ENCODE measurements at regions not wholly inside any gene's neighbourhood (a gene's known extent, or its start where the extent isn't known, plus 50 kb on each side); places are given as distances from the start of the nearest gene placed in this dataset.

GRCh38 chr3:152770296-152770695, 64.6 kb upstream of the P2RY1 start:
- TF ChIP-seq FOXM1 (IDR thresholded peaks at IDR 0.05; ENCODE audit: borderline replicate concordance, low read depth) (no peak), NFIC (IDR thresholded peaks at IDR 0.05) (no peak), REST (IDR thresholded peaks at IDR 0.05; ENCODE audit: low read depth) (no peak), CREB1 (IDR thresholded peaks at IDR 0.05; ENCODE audit: low read depth) (no peak), ZBTB7A (IDR thresholded peaks at IDR 0.05; ENCODE audit: low read depth) (no peak), TEAD4 (IDR thresholded peaks at IDR 0.05) (no peak), EP300 (IDR thresholded peaks at IDR 0.05; ENCODE audit: borderline replicate concordance) (no peak)

GRCh38 chr3:152771120-152771519, 63.8 kb upstream of the P2RY1 start:
- no peak for TF ChIP-seq YY1 (IDR thresholded peaks at IDR 0.05; ENCODE audit: low read depth)
- TF ChIP-seq TEAD4 (IDR thresholded peaks at IDR 0.05) = no peak
- TF ChIP-seq CREB1 (IDR thresholded peaks at IDR 0.05; ENCODE audit: low read depth) = no peak
- TF ChIP-seq TCF12 (IDR thresholded peaks at IDR 0.05; ENCODE audit: low read depth) = no peak
- no peak for TF ChIP-seq RAD21 (IDR thresholded peaks at IDR 0.05; ENCODE audit: low read depth)
- no peak for TF ChIP-seq USF1 (IDR thresholded peaks at IDR 0.05)

- TF ChIP-seq CEBPB (IDR thresholded peaks at IDR 0.05) = no peak
- TF ChIP-seq ZBTB7A (IDR thresholded peaks at IDR 0.05; ENCODE audit: low read depth) = no peak
- no peak for TF ChIP-seq FOXM1 (IDR thresholded peaks at IDR 0.05; ENCODE audit: borderline replicate concordance, low read depth)
- TF ChIP-seq RAD21 (IDR thresholded peaks at IDR 0.05; ENCODE audit: low read depth) = no peak
These were observed 62.2 kb upstream of the P2RY1 start for GRCh38 chr3:152772674-152773225.

- no peak for TF ChIP-seq RAD21 (IDR thresholded peaks at IDR 0.05; ENCODE audit: low read depth)
- TF ChIP-seq ZBTB7A (IDR thresholded peaks at IDR 0.05; ENCODE audit: low read depth) = no peak
These were observed 61.3 kb upstream of the P2RY1 start for GRCh38 chr3:152773633-152774032.

- TF ChIP-seq TCF12 (IDR thresholded peaks at IDR 0.05; ENCODE audit: low read depth) (no peak), USF1 (IDR thresholded peaks at IDR 0.05) (no peak), REST (IDR thresholded peaks at IDR 0.05; ENCODE audit: low read depth) (no peak), CREB1 (IDR thresholded peaks at IDR 0.05; ENCODE audit: low read depth) (no peak), ZBTB7A (IDR thresholded peaks at IDR 0.05; ENCODE audit: low read depth) (no peak), TAF1 (IDR thresholded peaks at IDR 0.05; ENCODE audit: low read depth) (no peak), RAD21 (IDR thresholded peaks at IDR 0.05; ENCODE audit: low read depth) (no peak), YY1 (IDR thresholded peaks at IDR 0.05; ENCODE audit: low read depth) (no peak), EP300 (IDR thresholded peaks at IDR 0.05; ENCODE audit: borderline replicate concordance) (no peak), TEAD4 (IDR thresholded peaks at IDR 0.05) (no peak), NFIC (IDR thresholded peaks at IDR 0.05) (no peak)
These were observed 56.9 kb upstream of the P2RY1 start for GRCh38 chr3:152778022-152778421.

GRCh38 chr3:152779653-152780052, 55.3 kb upstream of the P2RY1 start:
- TF ChIP-seq TEAD4 (IDR thresholded peaks at IDR 0.05) (peak; percentile 46), REST (IDR thresholded peaks at IDR 0.05; ENCODE audit: low read depth) (no peak)
